GM18870 (cell line): ENCODE measurements at regions not wholly inside any gene's neighbourhood (a gene's known extent, or its start where the extent isn't known, plus 50 kb on each side); places are given as distances from the start of the nearest gene placed in this dataset.
"Not testable (repeated sequence)": the region's sequence is repeated elsewhere in the genome, so short reads cannot be mapped to it uniquely, and the experiment has no call there.

ENCODE experiments used
- ATAC-seq: cut with Tn5 transposase; IDR thresholded peaks from one replicate; pipeline ENCODE4 v1.9.1; 2021; ENCODE audit warnings: moderate library complexity; ENCODE audit not compliant: unreplicated experiment

GRCh38 chr1:68653882-68654281, 157.0 kb upstream of the DEPDC1 start:
- no peak for ATAC-seq

GRCh38 chr1:68673771-68674170, 176.9 kb upstream of the DEPDC1 start:
- ATAC-seq = no peak

- no peak for ATAC-seq
Observed at GRCh38 chr1:68675336-68675735, 178.5 kb upstream of the DEPDC1 start.

GRCh38 chr1:68677684-68678351, 180.9 kb upstream of the DEPDC1 start:
- no peak for ATAC-seq

GRCh38 chr1:68696221-68696620, 199.3 kb upstream of the DEPDC1 start:
- ATAC-seq = no peak

GRCh38 chr1:68703921-68704354, 207.1 kb upstream of the DEPDC1 start:
- ATAC-seq = no peak

- no peak for ATAC-seq
Observed at GRCh38 chr1:68704800-68705443, 208.0 kb upstream of the DEPDC1 start.

- no peak for ATAC-seq
Observed at GRCh38 chr1:68705466-68705865, 208.6 kb upstream of the DEPDC1 start.

GRCh38 chr1:68706639-68707317, 209.9 kb upstream of the DEPDC1 start:
- no peak for ATAC-seq

- no peak for ATAC-seq
Observed at GRCh38 chr1:68717330-68717729, 220.4 kb upstream of the DEPDC1 start.

- ATAC-seq = no peak
Observed at GRCh38 chr1:68720476-68720875, 223.6 kb upstream of the DEPDC1 start.

GRCh38 chr1:68723791-68724190, 226.9 kb upstream of the DEPDC1 start:
- no peak for ATAC-seq

GRCh38 chr1:68725001-68725752, 228.3 kb upstream of the DEPDC1 start:
- ATAC-seq = no peak

- not testable (repeated sequence) for ATAC-seq
Observed at GRCh38 chr1:68739486-68739885, 242.6 kb upstream of the DEPDC1 start.

GRCh38 chr1:68745011-68745410, 248.1 kb upstream of the DEPDC1 start:
- no peak for ATAC-seq

GRCh38 chr1:68745451-68745850, 248.6 kb upstream of the DEPDC1 start:
- ATAC-seq = no peak

GRCh38 chr1:68746378-68746777, 249.5 kb upstream of the DEPDC1 start:
- ATAC-seq = no peak

- no peak for ATAC-seq
Observed at GRCh38 chr1:68751723-68752122, 254.8 kb upstream of the DEPDC1 start.

- ATAC-seq = no peak
Observed at GRCh38 chr1:68758666-68759209, 261.9 kb upstream of the DEPDC1 start.

- no peak for ATAC-seq
Observed at GRCh38 chr1:68767941-68768340, 271.1 kb upstream of the DEPDC1 start.

- no peak for ATAC-seq
Observed at GRCh38 chr1:68770817-68771216, 273.9 kb upstream of the DEPDC1 start.
